22Rv1 (cell line): ENCODE measurements at regions not wholly inside any gene's neighbourhood (a gene's known extent, or its start where the extent isn't known, plus 50 kb on each side); places are given as distances from the start of the nearest gene placed in this dataset.

Experiments
- CTCF ChIP-seq: fragments of 450-650 bp; IDR thresholded peaks from 2 replicates; pipeline ENCODE4 v1.5.1; 2017; ENCODE audit warnings: mild to moderate bottlenecking
- ZFX ChIP-seq: fragments of 450-650 bp; IDR thresholded peaks from 2 replicates; pipeline ENCODE4 v1.6.1; 2017; ENCODE audit warnings: antibody characterized with exemption, borderline replicate concordance

GRCh38 chr12:77741974-77742517 lies 88.6 kb upstream of the NAV3 start:
- no peak for TF ChIP-seq CTCF
- no peak for TF ChIP-seq ZFX
